Progenitor cell of endocrine pancreas (in vitro differentiated cells): ENCODE measurements at regions not wholly inside any gene's neighbourhood (a gene's known extent, or its start where the extent isn't known, plus 50 kb on each side); places are given as distances from the start of the nearest gene placed in this dataset.
"Not testable (repeated sequence)": the region's sequence is repeated elsewhere in the genome, so short reads cannot be mapped to it uniquely, and the experiment has no call there.

Experiments
- DNase-seq: peaks from one replicate; pipeline ENCODE4 v3.0.0; 2021; ENCODE audit warnings: low spot score; ENCODE audit not compliant: unreplicated experiment
- H3K27ac Mint-ChIP-seq: 2 replicates; pipeline ENCODE4 v1.8.0; 2021; ENCODE audit warnings: mild to moderate bottlenecking, moderate library complexity, mixed read lengths
- H3K27me3 Mint-ChIP-seq: 2 replicates; pipeline ENCODE4 v1.8.0; 2021; ENCODE audit warnings: mixed read lengths
- H3K36me3 Mint-ChIP-seq: 2 replicates; pipeline ENCODE4 v1.8.0; 2022; ENCODE audit warnings: mixed read lengths; ENCODE audit not compliant: insufficient read depth
- H3K4me1 Mint-ChIP-seq: 2 replicates; pipeline ENCODE4 v1.8.0; 2021; ENCODE audit warnings: low read depth, mixed read lengths
- H3K4me3 Mint-ChIP-seq: 2 replicates; pipeline ENCODE4 v1.8.0; 2021; ENCODE audit warnings: low read depth, mild to moderate bottlenecking, moderate library complexity, mixed read lengths
- H3K9me3 Mint-ChIP-seq: 2 replicates; pipeline ENCODE4 v1.8.0; 2021; ENCODE audit warnings: low read depth, mixed read lengths
- TF ChIP-seq, protein P1 (sequence below): fragments of 200-600 bp; sonication (generic); IDR thresholded peaks from one replicate; pipeline ENCODE4 v1.5.0; 2021; ENCODE audit warnings: antibody characterized with exemption, mild to moderate bottlenecking; ENCODE audit not compliant: unreplicated experiment

DNA sequence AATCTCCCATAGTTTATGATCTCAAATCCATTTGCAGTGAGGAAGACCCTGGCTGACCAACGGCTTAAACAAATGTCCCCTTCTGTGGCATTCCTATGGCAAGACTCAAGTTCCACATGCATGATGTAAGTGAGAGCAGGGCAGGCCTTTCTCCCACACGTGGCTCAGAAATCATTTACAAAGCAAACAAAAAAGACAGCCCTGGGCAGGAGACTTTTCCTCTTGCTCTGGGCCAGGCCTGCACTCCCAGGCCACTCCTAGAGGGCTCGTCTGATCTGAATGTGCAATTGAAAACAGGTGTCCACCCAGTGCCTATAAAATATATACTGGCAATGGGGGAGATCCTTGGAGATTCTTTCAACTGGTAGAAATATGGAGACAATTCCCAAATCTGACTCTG, 123.1 kb downstream of the DMRT2 start:
- DNase-seq: no peak
- Mint-ChIP-seq H3K27me3 (no peaks in the 10 kb centered on the region), H3K4me1 (peaks cover 19% of the 10 kb centered on the region), H3K9me3 (peaks cover 11% of the 10 kb centered on the region), H3K27ac (peak overlapping the region; percentile 33), H3K4me3 (no peak overlapping the region), H3K36me3 (no peaks in the 10 kb centered on the region)
- TF ChIP-seq, protein P1, sequence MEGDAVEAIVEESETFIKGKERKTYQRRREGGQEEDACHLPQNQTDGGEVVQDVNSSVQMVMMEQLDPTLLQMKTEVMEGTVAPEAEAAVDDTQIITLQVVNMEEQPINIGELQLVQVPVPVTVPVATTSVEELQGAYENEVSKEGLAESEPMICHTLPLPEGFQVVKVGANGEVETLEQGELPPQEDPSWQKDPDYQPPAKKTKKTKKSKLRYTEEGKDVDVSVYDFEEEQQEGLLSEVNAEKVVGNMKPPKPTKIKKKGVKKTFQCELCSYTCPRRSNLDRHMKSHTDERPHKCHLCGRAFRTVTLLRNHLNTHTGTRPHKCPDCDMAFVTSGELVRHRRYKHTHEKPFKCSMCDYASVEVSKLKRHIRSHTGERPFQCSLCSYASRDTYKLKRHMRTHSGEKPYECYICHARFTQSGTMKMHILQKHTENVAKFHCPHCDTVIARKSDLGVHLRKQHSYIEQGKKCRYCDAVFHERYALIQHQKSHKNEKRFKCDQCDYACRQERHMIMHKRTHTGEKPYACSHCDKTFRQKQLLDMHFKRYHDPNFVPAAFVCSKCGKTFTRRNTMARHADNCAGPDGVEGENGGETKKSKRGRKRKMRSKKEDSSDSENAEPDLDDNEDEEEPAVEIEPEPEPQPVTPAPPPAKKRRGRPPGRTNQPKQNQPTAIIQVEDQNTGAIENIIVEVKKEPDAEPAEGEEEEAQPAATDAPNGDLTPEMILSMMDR: no peak

DNA sequence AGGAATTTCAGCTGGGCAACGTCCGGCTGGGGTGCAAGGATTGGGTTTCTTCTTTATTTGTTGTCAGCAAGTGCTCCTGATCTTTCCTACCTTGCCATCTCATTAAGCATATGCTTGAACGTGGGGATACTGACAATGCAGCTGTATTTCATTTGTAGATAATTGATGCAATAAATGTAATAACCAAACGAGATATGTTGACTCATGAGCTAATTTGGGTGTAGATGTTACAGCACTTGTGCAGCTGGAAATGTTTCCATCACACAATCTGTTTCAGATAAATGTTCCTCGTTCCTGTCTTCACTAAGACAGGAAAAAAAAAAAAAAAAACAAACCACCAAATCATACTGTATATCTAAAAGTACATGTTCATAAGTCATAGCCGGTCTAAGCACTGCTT, 123.8 kb downstream of the DMRT2 start:
- H3K9me3 Mint-ChIP-seq: peaks cover 11% of the 10 kb centered on the region
- TF ChIP-seq, protein P1: no peak
- H3K36me3 Mint-ChIP-seq: no peaks in the 10 kb centered on the region
- H3K4me1 Mint-ChIP-seq: peaks cover 19% of the 10 kb centered on the region
- no peaks in the 10 kb centered on the region for H3K27me3 Mint-ChIP-seq
- DNase-seq: no peak
- no peak overlapping the region for H3K27ac Mint-ChIP-seq
- no peak overlapping the region for H3K4me3 Mint-ChIP-seq

DNA sequence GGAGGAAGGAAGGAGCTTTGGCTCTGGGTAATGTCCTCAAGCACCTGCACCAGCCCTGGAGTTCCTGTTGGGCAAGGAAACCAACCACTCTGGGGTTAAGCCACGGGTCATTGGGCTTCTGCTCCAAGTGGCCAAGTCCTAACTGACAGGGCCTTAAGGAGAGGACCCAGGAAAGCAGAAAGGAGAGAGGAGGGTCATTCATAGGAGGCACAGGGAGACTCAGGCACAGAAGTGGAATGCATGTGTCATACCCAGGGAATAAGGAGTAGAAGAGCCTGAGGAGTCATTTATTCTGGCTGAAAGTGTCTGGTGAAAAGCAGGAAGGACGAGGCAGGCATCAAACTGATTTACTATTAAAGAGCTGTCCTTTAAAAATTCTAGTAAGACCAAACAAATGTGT, 129.2 kb downstream of the DMRT2 start:
- peaks cover 9% of the 10 kb centered on the region for H3K27me3 Mint-ChIP-seq
- H3K27ac Mint-ChIP-seq: no peak overlapping the region
- peaks cover 2% of the 10 kb centered on the region for H3K4me1 Mint-ChIP-seq
- H3K36me3 Mint-ChIP-seq: no peaks in the 10 kb centered on the region
- no peak overlapping the region for H3K4me3 Mint-ChIP-seq
- peaks cover 4% of the 10 kb centered on the region for H3K9me3 Mint-ChIP-seq
- DNase-seq: no peak
- TF ChIP-seq, protein P1: no peak

DNA sequence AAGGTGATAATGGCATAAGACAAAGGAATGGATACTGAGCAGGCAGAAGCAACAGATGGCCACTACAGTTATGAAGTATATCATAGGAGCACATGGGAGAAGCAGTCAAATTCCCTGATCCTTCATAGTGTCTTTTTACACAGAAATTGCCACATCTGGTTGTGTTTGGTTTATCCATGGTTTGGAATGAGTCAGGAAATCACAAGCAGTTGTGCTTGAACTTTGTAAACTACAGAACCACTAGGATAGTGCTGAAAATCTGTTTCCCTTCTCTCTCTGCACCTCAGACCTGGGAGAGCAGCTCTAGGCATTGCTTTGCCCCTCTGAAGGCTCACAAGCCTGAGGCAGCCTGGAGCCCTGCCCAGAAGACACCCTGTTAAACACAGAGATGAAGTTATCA, 134.0 kb downstream of the DMRT2 start:
- no peaks in the 10 kb centered on the region for H3K36me3 Mint-ChIP-seq

DNA sequence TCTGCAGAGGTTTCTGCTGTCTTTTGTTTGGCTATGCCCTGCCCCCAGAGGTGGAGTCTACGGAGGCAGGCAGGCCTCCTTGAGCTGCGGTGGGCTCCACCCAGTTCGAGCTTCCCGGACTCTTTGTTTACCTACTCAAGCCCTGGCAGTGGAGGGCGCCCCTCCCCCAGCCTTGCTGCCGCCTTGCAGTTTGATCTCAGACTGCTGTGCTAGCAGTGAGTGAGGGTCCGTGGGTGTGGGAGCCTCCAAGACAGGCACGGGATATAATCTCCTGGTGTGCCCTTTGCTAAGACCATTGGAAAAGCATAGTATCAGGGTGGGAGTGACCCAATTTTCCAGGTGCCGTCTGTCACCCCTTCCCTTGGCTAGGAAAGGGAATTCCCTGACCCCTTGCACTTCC, 137.0 kb downstream of the DMRT2 start:
- H3K4me3 Mint-ChIP-seq: not testable (repeated sequence)

More for the DNA sequence above, 134.0 kb downstream of the DMRT2 start:
- no peak for DNase-seq
- TF ChIP-seq, protein P1: no peak
- Mint-ChIP-seq H3K27me3 (peaks cover 20% of the 10 kb centered on the region), H3K9me3 (peaks cover 19% of the 10 kb centered on the region), H3K4me3 (no peak overlapping the region), H3K27ac (no peak overlapping the region), H3K4me1 (no peaks in the 10 kb centered on the region)

DNA sequence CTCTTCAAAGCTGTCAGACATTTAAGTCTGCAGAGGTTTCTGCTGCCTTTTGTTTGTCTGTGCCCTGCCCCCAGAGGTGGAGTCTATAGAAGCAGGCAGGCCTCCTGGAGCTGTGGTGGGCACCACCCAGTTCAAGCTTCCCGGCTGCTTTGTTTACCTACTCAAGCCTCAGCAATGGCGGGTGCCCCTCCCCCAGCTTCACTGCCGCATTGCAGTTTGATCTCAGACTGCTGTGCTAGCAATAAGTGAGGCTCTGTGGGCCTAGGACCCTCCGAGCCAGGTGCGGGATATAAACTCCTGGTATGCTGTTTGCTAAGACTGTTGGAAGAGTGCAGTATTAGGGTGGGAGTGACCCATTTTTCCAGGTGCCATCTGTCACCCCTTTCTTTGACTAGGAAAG, 145.5 kb downstream of the DMRT2 start:
- H3K9me3 Mint-ChIP-seq, H3K4me1 Mint-ChIP-seq, H3K4me3 Mint-ChIP-seq, H3K36me3 Mint-ChIP-seq, H3K27ac Mint-ChIP-seq, H3K27me3 Mint-ChIP-seq, DNase-seq: not testable (repeated sequence)

More for the DNA sequence above, 137.0 kb downstream of the DMRT2 start:
- Mint-ChIP-seq H3K9me3 (peaks cover 19% of the 10 kb centered on the region), H3K27me3 (peaks cover 20% of the 10 kb centered on the region)
- not testable (repeated sequence) for H3K36me3 Mint-ChIP-seq, DNase-seq, H3K27ac Mint-ChIP-seq, H3K4me1 Mint-ChIP-seq
